ENCODE measurements at regions not wholly inside any gene's neighbourhood (a gene's known extent, or its start where the extent isn't known, plus 50 kb on each side); places are given as distances from the start of the nearest gene placed in this dataset.
A peak's percentile ranks its signal among the peaks of the same experiment; 100 is the strongest.

GRCh38 chrX:13266641-13267345 is 53.1 kb downstream of the ATXN3L start:
- ChIA-PET CTCF (interaction anchor here (0.9 kb wide), 1 partner anchor 136 kb away, joined by 4 read pairs; no protein-coding TSS in a partner anchor), POLR2A (no interaction called here)
- peak overlapping the region; percentile 62 for H3K27ac ChIP-seq (ENCODE audit: extremely low read depth, low read depth, low read length)

GRCh38 chrX:13265549-13266132 is 54.2 kb downstream of the ATXN3L start:
- H3K4me1 ChIP-seq (ENCODE audit: control insufficient read depth, insufficient read depth, low read length): peaks cover 20% of the 10 kb centered on the region
- no peak overlapping the region for H3K4me3 ChIP-seq (ENCODE audit: low read depth, low read length)
- ChIA-PET POLR2A (no interaction called here), CTCF (interaction anchor here (0.9 kb wide), 1 partner anchor 8 kb away, joined by 4 read pairs; no protein-coding TSS in a partner anchor)
- H3K27ac ChIP-seq (ENCODE audit: extremely low read depth, low read depth, low read length): peak overlapping the region; percentile 82
- TF ChIP-seq ZNF280D (tag by site-specific recombination; IDR thresholded peaks at IDR 0.05): no peak
- peak; percentile 68 for TF ChIP-seq PRDM6 (tag by site-specific recombination; IDR thresholded peaks at IDR 0.05)
- TF ChIP-seq REPIN1 (tag by site-specific recombination; IDR thresholded peaks at IDR 0.05; ENCODE audit: low read depth): no peak
- TF ChIP-seq SETDB1 (IDR thresholded peaks at IDR 0.05; ENCODE audit: insufficient read length, low read length): peak; percentile 61
- peak; percentile 72 for TF ChIP-seq TRIM28 (IDR thresholded peaks at IDR 0.05; ENCODE audit: borderline replicate concordance, low read length)
- peak; percentile 47; the same call in 1 of the 2 replicates for TF ChIP-seq MEIS1 (CRISPR knock-in tag; IDR thresholded peaks at IDR 0.05; ENCODE audit: borderline replicate concordance)
- no peak for TF ChIP-seq YY1 (tag by site-specific recombination; IDR thresholded peaks at IDR 0.05)
- TF ChIP-seq ZNF623 (tag by site-specific recombination; IDR thresholded peaks at IDR 0.05): no peak
- no peaks in the 10 kb centered on the region; the same call in 1 of the 2 replicates for H3K9me3 ChIP-seq (ENCODE audit: control insufficient read depth, insufficient read depth, low read depth, low read length)
- H3K36me3 ChIP-seq (ENCODE audit: control insufficient read depth in 2 of 2, insufficient read depth in 1 of 2, low read length in 2 of 2): no peaks in the 10 kb centered on the region

More at GRCh38 chrX:13266641-13267345, 53.1 kb downstream of the ATXN3L start:
- H3K36me3 ChIP-seq (ENCODE audit: control insufficient read depth in 2 of 2, insufficient read depth in 1 of 2, low read length in 2 of 2): no peaks in the 10 kb centered on the region
- H3K4me1 ChIP-seq (ENCODE audit: control insufficient read depth, insufficient read depth, low read length): peaks cover 18% of the 10 kb centered on the region
- H3K9me3 ChIP-seq (ENCODE audit: control insufficient read depth, insufficient read depth, low read depth, low read length): no peaks in the 10 kb centered on the region; the same call in 1 of the 2 replicates
- H3K4me3 ChIP-seq (ENCODE audit: low read depth, low read length): no peak overlapping the region
- no peak for TF ChIP-seq ZNF449 (tag by site-specific recombination; IDR thresholded peaks at IDR 0.05)
- peak; percentile 86; the same call in 1 of the 2 replicates for TF ChIP-seq TRIM28 (IDR thresholded peaks at IDR 0.05; ENCODE audit: borderline replicate concordance, low read length)
- TF ChIP-seq ZNF423 (tag by site-specific recombination; IDR thresholded peaks at IDR 0.05): no peak

GRCh38 chrX:13265111-13265510 is 54.7 kb downstream of the ATXN3L start:
- POLR2A ChIA-PET: interaction anchor here (0.6 kb wide), 1 partner anchor 468 kb away, joined by 3 read pairs; no protein-coding TSS in a partner anchor
- no peaks in the 10 kb centered on the region; the same call in 1 of the 2 replicates for H3K9me3 ChIP-seq (ENCODE audit: control insufficient read depth, insufficient read depth, low read depth, low read length)
- peaks cover 20% of the 10 kb centered on the region for H3K4me1 ChIP-seq (ENCODE audit: control insufficient read depth, insufficient read depth, low read length)
- CTCF ChIA-PET: interaction anchor here (0.6 to 1.1 kb wide), 3 partner anchors 9 to 318 kb away, joined by 3 to 4 read pairs (median 4); no protein-coding TSS in a partner anchor
- H3K36me3 ChIP-seq (ENCODE audit: control insufficient read depth in 2 of 2, insufficient read depth in 1 of 2, low read length in 2 of 2): no peaks in the 10 kb centered on the region
- H3K4me3 ChIP-seq (ENCODE audit: low read depth, low read length): no peak overlapping the region
- peak overlapping the region; percentile 82 for H3K27ac ChIP-seq (ENCODE audit: extremely low read depth, low read depth, low read length)
- TF ChIP-seq ZNF416 (tag by site-specific recombination; IDR thresholded peaks at IDR 0.05) (no peak), ZNF521 (tag by site-specific recombination; IDR thresholded peaks at IDR 0.05) (no peak), ZBTB11 (tag by site-specific recombination; conservative IDR thresholded peaks at IDR 0.05; ENCODE audit: low read depth) (no peak), ZNF785 (tag by site-specific recombination; IDR thresholded peaks at IDR 0.05) (no peak), ZNF274 (IDR thresholded peaks at IDR 0.05; ENCODE audit: low read length) (no peak), ZNF274 (tag by site-specific recombination; IDR thresholded peaks at IDR 0.05; ENCODE audit: borderline replicate concordance) (no peak), ZNF292 (tag by site-specific recombination; IDR thresholded peaks at IDR 0.05; ENCODE audit: borderline replicate concordance, low read depth) (no peak), ZNF175 (tag by site-specific recombination; IDR thresholded peaks at IDR 0.05) (no peak)
